HepG2 (cell line): ENCODE measurements at regions not wholly inside any gene's neighbourhood (a gene's known extent, or its start where the extent isn't known, plus 50 kb on each side); places are given as distances from the start of the nearest gene placed in this dataset.

Source experiments
- ATAC-seq: fragments of 200-7000 bp; cut with Tn5 transposase; 3 replicates; pipeline ENCODE4 v1.9.1; 2020; ENCODE audit warnings: mild to moderate bottlenecking, moderate library complexity
- BruUV-seq: library from RNA; stranded (reverse); fragments of 400-500 nt; replicated peaks from 2 replicates; lab custom pipeline; 2021; lab: Mats Ljungman, UMichigan
- CTCF ChIA-PET: fragments of 300-600 bp; formaldehyde crosslinking; extraction: SDS; loops from one replicate; lab custom pipeline; 2021; ENCODE audit warnings: low total read pairs, inconsistent platforms, low intra/inter-chr PET ratio; lab: Yijun Ruan, JAX
- POLR2A ChIA-PET: fragments of 350-600 bp; sonication (Branson Sonifier 250); formaldehyde crosslinking; loops from one replicate; lab custom pipeline; 2020; ENCODE audit warnings: antibody characterized with exemption, inconsistent platforms; lab: Yijun Ruan, JAX
- DNase-seq: peaks from one replicate; pipeline ENCODE4 v3.0.0-alpha.2; 2015; ENCODE audit warnings: low spot score
- FAIRE-seq: peaks from 3 replicates; lab custom pipeline; 2011; peaks lifted over from hg19 to GRCh38; lab: Jason Lieb, UNC
- H2AFZ ChIP-seq: one replicate; pipeline ENCODE4 v1.6.1; 2011; ENCODE audit warnings: low read length, inconsistent platforms
- H3K27ac ChIP-seq: fragments of 300-600 bp; 3 replicates; pipeline ENCODE4 v1.8.0; 2011; ENCODE audit warnings: mixed run types, mild to moderate bottlenecking, mixed read lengths, low read length, inconsistent platforms; ENCODE audit not compliant: insufficient read depth; ENCODE audit errors: extremely low read length
- H3K27me3 ChIP-seq, 2 experiments: fragments of 200-600 bp in 1 of 2; 2 replicates in 1 of 2; 3 replicates in 1 of 2; pipeline versions ENCODE4 v1.6.0 to v1.8.0; 2011; ENCODE audit warnings: low read length in 2 of 2, mild to moderate bottlenecking in 2 of 2, moderate library complexity in 2 of 2, inconsistent platforms in 1 of 2; ENCODE audit not compliant: insufficient read depth in 2 of 2, control insufficient read depth in 1 of 2
- H3K36me3 ChIP-seq, 2 experiments: fragments of 200-600 bp in 1 of 2; replicated peaks in 1 of 2; 2 replicates in 1 of 2; 3 replicates in 1 of 2; pipeline versions ENCODE4 v1.5.1 to v1.8.0; 2011; ENCODE audit warnings: low read length in 2 of 2, inconsistent platforms in 1 of 2; ENCODE audit not compliant: insufficient read depth in 2 of 2, control insufficient read depth in 1 of 2
- H3K4me1 ChIP-seq: 2 replicates; pipeline ENCODE4 v1.5.1; 2012; ENCODE audit warnings: low read length, inconsistent platforms; ENCODE audit not compliant: insufficient read depth
- H3K4me2 ChIP-seq: 2 replicates; pipeline ENCODE4 v1.6.0; 2011; ENCODE audit warnings: low read depth, low read length, inconsistent platforms
- H3K4me3 ChIP-seq, 3 experiments: fragments of 200-600 bp in 1 of 3; sonication (generic), shearing (Covaris generic) in 1 of 3; replicated peaks in 1 of 3; 2 replicates each; pipeline ENCODE4 v1.5.1; 2011 to 2016; ENCODE audit warnings: low read length in 3 of 3, inconsistent platforms in 2 of 3, low read depth in 2 of 3, mild to moderate bottlenecking in 2 of 3, control low read depth in 1 of 3, mixed read lengths in 1 of 3; ENCODE audit not compliant: insufficient read depth in 1 of 3
- H3K79me2 ChIP-seq: one replicate; pipeline ENCODE4 v1.6.1; 2011; ENCODE audit warnings: low read length, inconsistent platforms; ENCODE audit not compliant: insufficient read depth
- H3K9ac ChIP-seq: 2 replicates; pipeline ENCODE4 v1.6.0; 2011; ENCODE audit warnings: mild to moderate bottlenecking, low read depth, low read length, inconsistent platforms; ENCODE audit not compliant: insufficient read depth
- H3K9me3 ChIP-seq: 2 replicates; pipeline ENCODE4 v1.5.1; 2012; ENCODE audit warnings: mild to moderate bottlenecking, low read length
- H4K20me1 ChIP-seq: 2 replicates; pipeline ENCODE4 v1.6.0; 2011; ENCODE audit warnings: inconsistent platforms, mild to moderate bottlenecking, low read length, moderate library complexity; ENCODE audit not compliant: insufficient read depth
- EED ChIP-seq: sonication (generic); formaldehyde crosslinking; IDR thresholded peaks from 2 replicates; pipeline ENCODE4 v1.5.0; 2020; ENCODE audit warnings: mild to moderate bottlenecking, missing genetic modification reagents
- FOXK2 ChIP-seq: fragments of 450-650 bp; IDR thresholded peaks from 2 replicates; pipeline ENCODE4 v1.6.1; 2016
- RBM22 ChIP-seq: fragments of 200-400 bp; formaldehyde crosslinking; optimal IDR thresholded peaks from 2 replicates; pipeline ENCODE3; 2017; ENCODE audit warnings: mild to moderate bottlenecking, low read length, moderate library complexity
- SUZ12 ChIP-seq: fragments of 150-350 bp; IDR thresholded peaks from 2 replicates; pipeline ENCODE4 v1.6.1; 2014; ENCODE audit warnings: low read depth, low read length
- ZNF768 ChIP-seq: sonication (generic); formaldehyde crosslinking; IDR thresholded peaks from 2 replicates; pipeline ENCODE4 v1.4.0; 2020; ENCODE audit warnings: missing genetic modification reagents
- WGBS: methylation state at CpG from one replicate; pipeline ENCODE4 v1.1.6; 2017; ENCODE audit warnings: low lambda C conversion rate; 5-methylcytosine and 5-hydroxymethylcytosine counted together
- in situ Hi-C: cut with HindIII; loops from 2 replicates; pipeline ENCODE4 v1.10.0; 2017; ENCODE audit warnings: low pct_unique_long_range_greater_than_20kb; ENCODE audit not compliant: extremely low pct_ligation_motif_present
- intact Hi-C: fragments of 100-400 bp; cut with micrococcal nuclease; formaldehyde crosslinking; loops from one replicate; pipeline ENCODE4 v1.10.0; 2022; ENCODE audit not compliant: unreplicated experiment
- TF ChIP-seq, protein P1 (sequence below): sonication (generic); formaldehyde crosslinking; IDR thresholded peaks from 2 replicates; pipeline ENCODE4 v1.4.0; 2020; ENCODE audit warnings: missing genetic modification reagents

DNA sequence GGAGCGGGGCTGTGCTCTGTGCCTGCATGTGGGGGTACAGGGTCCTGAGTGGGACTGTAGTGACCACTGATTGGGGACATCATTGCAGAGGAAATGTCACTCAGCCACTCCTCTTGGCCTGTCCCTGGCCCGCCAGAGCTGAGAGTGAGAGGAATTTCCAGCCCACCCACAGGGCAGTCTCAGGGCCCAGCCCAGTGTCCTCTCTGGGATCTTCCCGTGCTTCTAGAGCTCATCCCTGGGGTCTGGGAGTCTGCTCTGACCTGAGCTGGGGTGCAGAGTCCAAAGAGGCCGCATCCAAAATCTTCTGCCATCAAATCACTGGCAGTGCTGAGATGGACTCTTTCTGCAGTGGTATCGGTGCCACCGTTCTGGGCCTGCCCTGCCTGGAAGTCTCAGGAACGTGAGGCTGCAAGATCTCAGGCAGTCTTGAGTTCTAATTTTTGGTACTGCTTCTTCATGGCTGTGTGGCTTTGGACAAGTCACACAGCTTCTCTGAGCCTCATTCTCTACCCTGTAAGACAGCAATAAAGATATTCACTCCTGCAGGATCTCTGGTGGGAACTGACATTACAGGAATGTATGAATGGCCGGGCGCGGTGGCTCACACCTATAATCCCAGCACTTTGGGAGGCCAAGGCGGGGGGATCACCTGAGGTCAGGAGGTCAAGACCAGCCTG, 100.8 kb upstream of the TARDBP start:
- Histone ChIP-seq H3K4me3 (no peak overlapping the region), H4K20me1 (no peaks in the 10 kb centered on the region), H3K27me3 (peaks cover 9 to 38% of the 10 kb centered on the region in 2 experiments; a peak in 4 of 5 replicates), H3K9me3 (no peaks in the 10 kb centered on the region), H3K4me1 (peaks cover 29% of the 10 kb centered on the region), H3K79me2 (no peaks in the 10 kb centered on the region), H3K4me2 (no peak overlapping the region), H3K36me3 (no peaks in the 10 kb centered on the region), H3K27ac (no peak overlapping the region), H3K9ac (no peak overlapping the region), H2AFZ (no peak overlapping the region)
- DNase-seq (no peak), FAIRE-seq (no peak), ATAC-seq (no peak)
- no TSS peak for BruUV-seq
- intact Hi-C loops (no loop called here), in situ Hi-C loops (no loop called here)
- CTCF ChIA-PET = no interaction called here
- WGBS = 61% methylated on average over 7 of the region's 11 CpGs
- POLR2A ChIA-PET = no interaction called here
- no peak for TF ChIP-seq SUZ12
- peak; percentile 78 for TF ChIP-seq ZNF768 (CRISPR knock-in tag)

DNA sequence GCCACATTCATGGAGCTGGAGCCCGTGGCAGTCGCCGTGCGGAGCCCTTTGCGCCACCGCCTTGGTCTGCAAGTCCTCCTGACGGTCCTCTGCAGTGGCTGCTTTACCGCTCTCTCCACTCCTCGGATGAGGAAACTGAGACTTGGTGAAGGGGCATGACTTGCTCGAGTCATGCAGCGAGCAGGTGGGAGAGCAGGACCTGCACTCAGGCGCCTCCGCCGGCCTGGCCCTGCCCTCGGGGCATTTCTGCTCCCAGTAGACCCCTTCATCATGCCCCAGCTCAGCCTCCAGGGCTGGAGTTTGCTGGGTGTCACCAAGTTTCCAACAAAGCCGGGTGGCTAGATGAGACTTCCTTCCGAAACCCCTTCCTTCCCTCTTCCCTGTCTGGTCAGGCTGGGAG, 100.0 kb upstream of the TARDBP start:
- H3K27ac ChIP-seq = no peak overlapping the region
- H3K9ac ChIP-seq = no peak overlapping the region
- 82% methylated on average over 15 of the region's 17 CpGs for WGBS
- FAIRE-seq (no peak), DNase-seq (no peak), ATAC-seq (no peak)
- ChIA-PET CTCF (no interaction called here), POLR2A (no interaction called here)
- no peak overlapping the region for H3K4me2 ChIP-seq
- BruUV-seq = no TSS peak
- in situ Hi-C loops (no loop called here), intact Hi-C loops (no loop called here)
- H3K4me1 ChIP-seq = peaks cover 29% of the 10 kb centered on the region
- no peak overlapping the region for H2AFZ ChIP-seq
- no peaks in the 10 kb centered on the region for H3K9me3 ChIP-seq
- H3K36me3 ChIP-seq = no peaks in the 10 kb centered on the region
- peaks cover 5 to 37% of the 10 kb centered on the region in 2 experiments; a peak in 4 of 5 replicates for H3K27me3 ChIP-seq
- H3K79me2 ChIP-seq = no peaks in the 10 kb centered on the region
- no peak overlapping the region for H3K4me3 ChIP-seq
- no peak for TF ChIP-seq RBM22
- TF ChIP-seq FOXK2 = no peak
- TF ChIP-seq, protein P1, sequence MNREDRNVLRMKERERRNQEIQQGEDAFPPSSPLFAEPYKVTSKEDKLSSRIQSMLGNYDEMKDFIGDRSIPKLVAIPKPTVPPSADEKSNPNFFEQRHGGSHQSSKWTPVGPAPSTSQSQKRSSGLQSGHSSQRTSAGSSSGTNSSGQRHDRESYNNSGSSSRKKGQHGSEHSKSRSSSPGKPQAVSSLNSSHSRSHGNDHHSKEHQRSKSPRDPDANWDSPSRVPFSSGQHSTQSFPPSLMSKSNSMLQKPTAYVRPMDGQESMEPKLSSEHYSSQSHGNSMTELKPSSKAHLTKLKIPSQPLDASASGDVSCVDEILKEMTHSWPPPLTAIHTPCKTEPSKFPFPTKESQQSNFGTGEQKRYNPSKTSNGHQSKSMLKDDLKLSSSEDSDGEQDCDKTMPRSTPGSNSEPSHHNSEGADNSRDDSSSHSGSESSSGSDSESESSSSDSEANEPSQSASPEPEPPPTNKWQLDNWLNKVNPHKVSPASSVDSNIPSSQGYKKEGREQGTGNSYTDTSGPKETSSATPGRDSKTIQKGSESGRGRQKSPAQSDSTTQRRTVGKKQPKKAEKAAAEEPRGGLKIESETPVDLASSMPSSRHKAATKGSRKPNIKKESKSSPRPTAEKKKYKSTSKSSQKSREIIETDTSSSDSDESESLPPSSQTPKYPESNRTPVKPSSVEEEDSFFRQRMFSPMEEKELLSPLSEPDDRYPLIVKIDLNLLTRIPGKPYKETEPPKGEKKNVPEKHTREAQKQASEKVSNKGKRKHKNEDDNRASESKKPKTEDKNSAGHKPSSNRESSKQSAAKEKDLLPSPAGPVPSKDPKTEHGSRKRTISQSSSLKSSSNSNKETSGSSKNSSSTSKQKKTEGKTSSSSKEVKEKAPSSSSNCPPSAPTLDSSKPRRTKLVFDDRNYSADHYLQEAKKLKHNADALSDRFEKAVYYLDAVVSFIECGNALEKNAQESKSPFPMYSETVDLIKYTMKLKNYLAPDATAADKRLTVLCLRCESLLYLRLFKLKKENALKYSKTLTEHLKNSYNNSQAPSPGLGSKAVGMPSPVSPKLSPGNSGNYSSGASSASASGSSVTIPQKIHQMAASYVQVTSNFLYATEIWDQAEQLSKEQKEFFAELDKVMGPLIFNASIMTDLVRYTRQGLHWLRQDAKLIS = no peak
- no peak for TF ChIP-seq EED
- no peaks in the 10 kb centered on the region for H4K20me1 ChIP-seq
